Thyroid gland (tissue), 4 donors: ENCODE measurements at regions not wholly inside any gene's neighbourhood (a gene's known extent, or its start where the extent isn't known, plus 50 kb on each side); places are given as distances from the start of the nearest gene placed in this dataset.

Experiments used
- POLR2A ChIP-seq, 2 donors: fragments of 450-650 bp; IDR thresholded peaks; one replicate each; pipeline ENCODE4 v1.6.1; 2017; ENCODE audit warnings: antibody characterized with exemption in 2 of 2, mild to moderate bottlenecking in 2 of 2, moderate library complexity in 1 of 2
- TF ChIP-seq, protein P1 (sequence below), 6 experiments: fragments of 200-600 bp in 3 of 6; fragments of 450-650 bp in 3 of 6; sonication (generic) in 3 of 6; IDR thresholded peaks; one replicate each; pipeline ENCODE4 v1.5.1; 2016 to 2019; ENCODE audit warnings: antibody characterized with exemption in 6 of 6, mild to moderate bottlenecking in 2 of 6, inconsistent platforms in 1 of 6, moderate library complexity in 1 of 6

DNA sequence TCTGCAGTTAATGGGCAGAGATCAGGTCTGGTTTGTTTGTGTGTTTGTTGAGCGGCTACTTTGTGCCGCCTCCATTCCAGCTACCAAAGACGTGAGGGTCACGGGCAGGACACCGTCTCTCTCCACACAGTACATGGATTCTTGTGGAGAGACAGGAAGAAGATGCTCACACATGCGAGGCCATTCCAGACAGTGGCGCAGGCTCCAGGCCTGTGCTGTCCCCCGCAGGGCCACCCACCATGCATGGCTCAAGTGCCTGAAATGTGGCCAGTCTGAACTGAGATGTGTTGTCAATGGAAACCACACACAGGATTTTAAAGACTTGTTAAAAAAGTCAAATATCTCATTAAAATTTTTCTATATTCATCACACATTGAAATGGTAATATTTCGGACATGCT is 848.3 kb downstream of the TBC1D22A start:
- TF ChIP-seq, protein P1, sequence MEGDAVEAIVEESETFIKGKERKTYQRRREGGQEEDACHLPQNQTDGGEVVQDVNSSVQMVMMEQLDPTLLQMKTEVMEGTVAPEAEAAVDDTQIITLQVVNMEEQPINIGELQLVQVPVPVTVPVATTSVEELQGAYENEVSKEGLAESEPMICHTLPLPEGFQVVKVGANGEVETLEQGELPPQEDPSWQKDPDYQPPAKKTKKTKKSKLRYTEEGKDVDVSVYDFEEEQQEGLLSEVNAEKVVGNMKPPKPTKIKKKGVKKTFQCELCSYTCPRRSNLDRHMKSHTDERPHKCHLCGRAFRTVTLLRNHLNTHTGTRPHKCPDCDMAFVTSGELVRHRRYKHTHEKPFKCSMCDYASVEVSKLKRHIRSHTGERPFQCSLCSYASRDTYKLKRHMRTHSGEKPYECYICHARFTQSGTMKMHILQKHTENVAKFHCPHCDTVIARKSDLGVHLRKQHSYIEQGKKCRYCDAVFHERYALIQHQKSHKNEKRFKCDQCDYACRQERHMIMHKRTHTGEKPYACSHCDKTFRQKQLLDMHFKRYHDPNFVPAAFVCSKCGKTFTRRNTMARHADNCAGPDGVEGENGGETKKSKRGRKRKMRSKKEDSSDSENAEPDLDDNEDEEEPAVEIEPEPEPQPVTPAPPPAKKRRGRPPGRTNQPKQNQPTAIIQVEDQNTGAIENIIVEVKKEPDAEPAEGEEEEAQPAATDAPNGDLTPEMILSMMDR (IDR thresholded peaks at IDR 0.05), result no peak
- TF ChIP-seq POLR2A (IDR thresholded peaks at IDR 0.05), result no peak
